SK-N-SH (cell line): ENCODE measurements at regions not wholly inside any gene's neighbourhood (a gene's known extent, or its start where the extent isn't known, plus 50 kb on each side); places are given as distances from the start of the nearest gene placed in this dataset.

ENCODE experiments used
- CTCF ChIA-PET: fragments of 300-600, 350-600 bp; formaldehyde crosslinking; extraction: SDS; loops from one replicate; lab custom pipeline; 2021; lab: Yijun Ruan, JAX
- POLR2A ChIA-PET: fragments of 350-600 bp; sonication (Branson Sonifier 250); formaldehyde crosslinking; extraction: SDS; loops from one replicate; lab custom pipeline; 2020; ENCODE audit warnings: antibody characterized with exemption, inconsistent platforms; lab: Yijun Ruan, JAX
- DNase-seq: peaks from one replicate; pipeline ENCODE4 v3.0.0; 2012
- H2AFZ ChIP-seq: fragments of 200-600 bp; sonication (generic); 2 replicates; pipeline ENCODE4 v1.8.1; 2016; ENCODE audit warnings: antibody characterized with exemption, mild to moderate bottlenecking, low read depth
- H3F3A ChIP-seq: fragments of 200-600 bp; sonication (generic); replicated peaks from 2 replicates; pipeline ENCODE3; 2016; ENCODE audit warnings: antibody characterized with exemption, mild to moderate bottlenecking; ENCODE audit not compliant: insufficient read depth
- H3K27ac ChIP-seq, 2 experiments: fragments of 200-500 bp in 1 of 2; fragments of 200-600 bp in 1 of 2; sonication (Bioruptor generic) in 1 of 2; sonication (generic), shearing (Covaris generic) in 1 of 2; 2 replicates each; pipeline versions ENCODE4 v1.5.1 to v1.6.1; 2014 to 2016; ENCODE audit warnings: low read depth in 2 of 2, inconsistent platforms in 1 of 2, low read length in 1 of 2, mild to moderate bottlenecking in 1 of 2, mixed read lengths in 1 of 2
- H3K27me3 ChIP-seq: fragments of 200-600 bp; sonication (generic), shearing (Covaris generic); 2 replicates; pipeline ENCODE4 v1.6.1; 2016; ENCODE audit warnings: mixed run types; ENCODE audit not compliant: insufficient read depth
- H3K36me3 ChIP-seq, 2 experiments: fragments of 200-500 bp in 1 of 2; fragments of 200-600 bp in 1 of 2; sonication (Bioruptor generic) in 1 of 2; sonication (generic) in 1 of 2; replicated peaks in 1 of 2; 2 replicates each; pipeline versions ENCODE3 to v1.5.1; 2014 to 2016; ENCODE audit warnings: low read length in 1 of 2, mild to moderate bottlenecking in 1 of 2; ENCODE audit not compliant: insufficient read depth in 2 of 2, control insufficient read depth in 1 of 2
- H3K4me1 ChIP-seq, 2 experiments: fragments of 200-500 bp in 1 of 2; fragments of 200-600 bp in 1 of 2; sonication (Bioruptor generic) in 1 of 2; sonication (generic), shearing (Covaris generic) in 1 of 2; 2 replicates each; pipeline versions ENCODE4 v1.5.1 to v1.6.1; 2014 to 2016; ENCODE audit warnings: low read depth in 1 of 2, low read length in 1 of 2, mixed run types in 1 of 2; ENCODE audit not compliant: insufficient read depth in 2 of 2, control insufficient read depth in 1 of 2
- H3K4me2 ChIP-seq: fragments of 200-600 bp; sonication (generic), shearing (Covaris generic); 2 replicates; pipeline ENCODE4 v1.6.1; 2017; ENCODE audit warnings: mixed run types
- H3K4me3 ChIP-seq, 2 experiments: fragments of 200-500 bp in 1 of 2; fragments of 200-600 bp in 1 of 2; sonication (Bioruptor generic) in 1 of 2; sonication (generic), shearing (Covaris generic) in 1 of 2; 2 replicates each; pipeline versions ENCODE4 v1.5.1 to v1.8.1; 2014 to 2016; ENCODE audit warnings: low read depth in 2 of 2, inconsistent platforms in 1 of 2, low read length in 1 of 2, mild to moderate bottlenecking in 1 of 2, mixed read lengths in 1 of 2, moderate library complexity in 1 of 2
- H3K79me2 ChIP-seq: fragments of 200-600 bp; sonication (generic); 2 replicates; pipeline ENCODE4 v1.8.1; 2017; ENCODE audit warnings: mild to moderate bottlenecking; ENCODE audit not compliant: insufficient read depth
- H3K9ac ChIP-seq: fragments of 200-600 bp; sonication (generic); 2 replicates; pipeline ENCODE4 v1.6.1; 2017; ENCODE audit warnings: mixed run types
- H3K9me2 ChIP-seq: fragments of 200-600 bp; sonication (generic); 2 replicates; pipeline ENCODE4 v1.6.1; 2017; ENCODE audit warnings: mixed run types
- H3K9me3 ChIP-seq: fragments of 200-600 bp; sonication (generic); 2 replicates; pipeline ENCODE4 v1.6.1; 2017; ENCODE audit warnings: mixed run types, mild to moderate bottlenecking, moderate library complexity
- H4K20me1 ChIP-seq: fragments of 200-600 bp; sonication (generic); 2 replicates; pipeline ENCODE4 v1.6.1; 2017; ENCODE audit warnings: mild to moderate bottlenecking, mixed run types; ENCODE audit not compliant: insufficient read depth
- CHD2 ChIP-seq: fragments of 150-350 bp; IDR thresholded peaks from 2 replicates; pipeline ENCODE4 v1.6.1; 2018; ENCODE audit warnings: low read length; ENCODE audit not compliant: partially characterized antibody
- CTCF ChIP-seq: fragments of 200-600 bp; sonication (generic); IDR thresholded peaks from 2 replicates; pipeline ENCODE4 v1.6.1; 2017; ENCODE audit warnings: antibody characterized with exemption, mild to moderate bottlenecking, moderate library complexity
- EP300 ChIP-seq, 2 experiments: IDR thresholded peaks; 2 replicates each; pipeline versions ENCODE4 v1.4.0 to v1.6.1; 2012; ENCODE audit warnings: borderline replicate concordance in 1 of 2, low read depth in 1 of 2, low read length in 1 of 2
- EZH2phosphoT487 ChIP-seq: fragments of 200-600 bp; sonication (generic); IDR thresholded peaks from 2 replicates; pipeline ENCODE4 v1.6.1; 2017; ENCODE audit warnings: low read depth, mixed run types, mild to moderate bottlenecking, antibody characterized with exemption, moderate library complexity, borderline replicate concordance
- FOSL2 ChIP-seq: IDR thresholded peaks from 2 replicates; pipeline ENCODE4 v1.4.0; 2012; ENCODE audit warnings: low read depth, mild to moderate bottlenecking, moderate library complexity, borderline replicate concordance
- FOXJ3 ChIP-seq: sonication (generic); formaldehyde crosslinking; IDR thresholded peaks from 2 replicates; pipeline ENCODE4 v1.5.1; 2020; ENCODE audit warnings: mild to moderate bottlenecking, missing genetic modification reagents
- FOXM1 ChIP-seq: IDR thresholded peaks from 2 replicates; pipeline ENCODE4 v1.4.0; 2012; ENCODE audit warnings: low read depth, mild to moderate bottlenecking
- GABPA ChIP-seq: IDR thresholded peaks from 2 replicates; pipeline ENCODE4 v1.4.0; 2012; ENCODE audit warnings: low read depth, mild to moderate bottlenecking
- GATA2 ChIP-seq: sonication (generic); formaldehyde crosslinking; IDR thresholded peaks from 2 replicates; pipeline ENCODE4 v1.5.0; 2020; ENCODE audit warnings: mild to moderate bottlenecking, missing genetic modification reagents
- JUND ChIP-seq: IDR thresholded peaks from 2 replicates; pipeline ENCODE4 v1.4.0; 2012
- MAX ChIP-seq: IDR thresholded peaks from 2 replicates; pipeline ENCODE4 v1.4.0; 2012; ENCODE audit warnings: low read depth
- MEF2A ChIP-seq: IDR thresholded peaks from 2 replicates; pipeline ENCODE4 v1.4.0; 2012; ENCODE audit warnings: low read depth, borderline replicate concordance
- MXI1 ChIP-seq: IDR thresholded peaks from 2 replicates; pipeline ENCODE4 v1.6.1; 2012; ENCODE audit warnings: mild to moderate bottlenecking, low read depth, low read length, improper control_type of control experiment
- NFIC ChIP-seq: IDR thresholded peaks from 2 replicates; pipeline ENCODE4 v1.4.0; 2012; ENCODE audit warnings: borderline replicate concordance
- PBX3 ChIP-seq: IDR thresholded peaks from 2 replicates; pipeline ENCODE4; 2012
- RAD21 ChIP-seq: IDR thresholded peaks from 2 replicates; pipeline ENCODE4 v1.6.1; 2012; ENCODE audit warnings: mild to moderate bottlenecking, low read length
- RCOR1 ChIP-seq: fragments of 150-350 bp; IDR thresholded peaks from 2 replicates; pipeline ENCODE4 v1.6.1; 2017; ENCODE audit warnings: antibody characterized with exemption, low read length
- RFX5 ChIP-seq: IDR thresholded peaks from 2 replicates; pipeline ENCODE4 v1.6.1; 2012; ENCODE audit warnings: mild to moderate bottlenecking, improper control_type of control experiment, low read length
- RXRA ChIP-seq: IDR thresholded peaks from 2 replicates; pipeline ENCODE4 v1.4.0; 2012; ENCODE audit warnings: low read depth, mild to moderate bottlenecking, borderline replicate concordance
- SIN3A ChIP-seq: IDR thresholded peaks from 2 replicates; pipeline ENCODE4 v1.6.1; 2012; ENCODE audit warnings: low read depth, mild to moderate bottlenecking, low read length, moderate library complexity, borderline replicate concordance
- SMC3 ChIP-seq: IDR thresholded peaks from 2 replicates; pipeline ENCODE4 v1.6.1; 2012; ENCODE audit warnings: low read depth, low read length, improper control_type of control experiment
- TAF1 ChIP-seq: IDR thresholded peaks from 2 replicates; pipeline ENCODE4 v1.6.1; 2012; ENCODE audit warnings: low read depth, mild to moderate bottlenecking, low read length, moderate library complexity, borderline replicate concordance
- TCF12 ChIP-seq: IDR thresholded peaks from 2 replicates; pipeline ENCODE4 v1.4.0; 2012
- TEAD4 ChIP-seq: IDR thresholded peaks from 2 replicates; pipeline ENCODE4 v1.4.0; 2012; ENCODE audit warnings: mild to moderate bottlenecking, borderline replicate concordance; ENCODE audit not compliant: insufficient read depth
- USF1 ChIP-seq: IDR thresholded peaks from 2 replicates; pipeline ENCODE4 v1.4.0; 2012; ENCODE audit warnings: low read depth, borderline replicate concordance
- USF2 ChIP-seq: fragments of 150-350 bp; IDR thresholded peaks from 2 replicates; pipeline ENCODE4 v1.6.1; 2017; ENCODE audit warnings: antibody characterized with exemption, low read length, low read depth, borderline replicate concordance
- WGBS: methylation state at CpG from one replicate; pipeline ENCODE4 v1.1.6; 2017; ENCODE audit warnings: low lambda C conversion rate; 5-methylcytosine and 5-hydroxymethylcytosine counted together

- no peaks in the 10 kb centered on the region for H3K79me2 ChIP-seq
- H4K20me1 ChIP-seq: no peaks in the 10 kb centered on the region
- CTCF ChIA-PET: interaction anchor here (0.6 to 1.4 kb wide), 2 partner anchors 9 to 356 kb away, joined by 3 read pairs; no protein-coding TSS in a partner anchor
- TF ChIP-seq TCF12 (no peak), RFX5 (no peak), TAF1 (no peak), FOXM1 (no peak), RCOR1 (no peak), EZH2phosphoT487 (no peak), MEF2A (no peak), RXRA (no peak), SIN3A (no peak), PBX3 (no peak), USF1 (no peak), USF2 (no peak), NFIC (no peak), EP300 (IDR thresholded peaks at IDR 0.05; ENCODE audit: borderline replicate concordance in 1 of 2, low read depth in 1 of 2, low read length in 1 of 2) (no peak), FOXJ3 (no peak), SMC3 (no peak)
- H3K9me3 ChIP-seq: no peaks in the 10 kb centered on the region
- DNase-seq: no peak
- POLR2A ChIA-PET: no interaction called here
- H3K4me3 ChIP-seq: no peak overlapping the region
- H3F3A ChIP-seq: no peaks in the 10 kb centered on the region
- no peak overlapping the region for H3K9ac ChIP-seq
- no peak overlapping the region for H3K4me2 ChIP-seq
- no peak overlapping the region for H3K27ac ChIP-seq
- H3K4me1 ChIP-seq: no peaks in the 10 kb centered on the region
- no peak overlapping the region for H2AFZ ChIP-seq
- H3K27me3 ChIP-seq: no peaks in the 10 kb centered on the region
- 36% methylated on average over 4 of the region's 4 CpGs for whole genome bisulfite sequencing
- H3K9me2 ChIP-seq: no peaks in the 10 kb centered on the region
- no peaks in the 10 kb centered on the region for H3K36me3 ChIP-seq
Observed at GRCh38 chr20:43252761-43253160, 63.1 kb upstream of the PTPRT start.

- no peaks in the 10 kb centered on the region for H3F3A ChIP-seq
- CTCF ChIA-PET: no interaction called here
- no peaks in the 10 kb centered on the region for H3K9me2 ChIP-seq
- WGBS: 6% methylated on average over 2 of the region's 2 CpGs
- H3K36me3 ChIP-seq: no peaks in the 10 kb centered on the region
- POLR2A ChIA-PET: no interaction called here
- H4K20me1 ChIP-seq: no peaks in the 10 kb centered on the region
- no peaks in the 10 kb centered on the region for H3K4me1 ChIP-seq
- no peak overlapping the region for H3K9ac ChIP-seq
- no peaks in the 10 kb centered on the region for H3K9me3 ChIP-seq
- TF ChIP-seq GABPA (no peak), RCOR1 (no peak), GATA2 (CRISPR knock-in tag) (no peak), CHD2 (no peak), JUND (no peak), MEF2A (no peak), TEAD4 (no peak), NFIC (no peak), MAX (no peak), FOXM1 (no peak), MXI1 (no peak), RFX5 (no peak), CTCF (no peak), RAD21 (no peak), SIN3A (no peak), FOSL2 (no peak)
- TF ChIP-seq, all 33 proteins: peak for 0
- no peak overlapping the region for H3K27ac ChIP-seq
- no peak overlapping the region for H3K4me2 ChIP-seq
- H2AFZ ChIP-seq: no peak overlapping the region
- no peak for DNase-seq
- H3K4me3 ChIP-seq: no peak overlapping the region
- H3K27me3 ChIP-seq: no peaks in the 10 kb centered on the region
- no peaks in the 10 kb centered on the region for H3K79me2 ChIP-seq
Observed at GRCh38 chr20:43248341-43248740, 58.6 kb upstream of the PTPRT start.
